GM21423 (cell line): ENCODE measurements at regions not wholly inside any gene's neighbourhood (a gene's known extent, or its start where the extent isn't known, plus 50 kb on each side); places are given as distances from the start of the nearest gene placed in this dataset.

Source experiments
- ATAC-seq: cut with Tn5 transposase; IDR thresholded peaks from one replicate; pipeline ENCODE4 v1.9.1; 2021; ENCODE audit warnings: mild to moderate bottlenecking, moderate library complexity; ENCODE audit not compliant: unreplicated experiment

GRCh38 chr6:47934023-47934422, 152.2 kb downstream of the OPN5 start:
- no peak for ATAC-seq

GRCh38 chr6:47932575-47932974, 150.7 kb downstream of the OPN5 start:
- no peak for ATAC-seq

GRCh38 chr6:47924001-47924400, 142.2 kb downstream of the OPN5 start:
- ATAC-seq: no peak

- ATAC-seq: no peak
Observed at GRCh38 chr6:47922391-47922790, 140.6 kb downstream of the OPN5 start.

GRCh38 chr6:47919875-47920274, 138.0 kb downstream of the OPN5 start:
- ATAC-seq: no peak

GRCh38 chr6:47917811-47918210, 136.0 kb downstream of the OPN5 start:
- no peak for ATAC-seq

GRCh38 chr6:47917202-47917601, 135.4 kb downstream of the OPN5 start:
- ATAC-seq: no peak

GRCh38 chr6:47915017-47915416, 133.2 kb downstream of the OPN5 start:
- ATAC-seq: no peak

- no peak for ATAC-seq
Observed at GRCh38 chr6:47908271-47908670, 126.4 kb downstream of the OPN5 start.

GRCh38 chr6:47905717-47906116, 123.9 kb downstream of the OPN5 start:
- ATAC-seq: no peak

GRCh38 chr6:47897247-47897646, 115.4 kb downstream of the OPN5 start:
- ATAC-seq: no peak

GRCh38 chr6:47890326-47890875, 108.6 kb downstream of the OPN5 start:
- ATAC-seq: no peak

GRCh38 chr6:47879015-47879414, 97.2 kb downstream of the OPN5 start:
- ATAC-seq: no peak
